Mammary epithelial cell (primary cell): ENCODE measurements at regions not wholly inside any gene's neighbourhood (a gene's known extent, or its start where the extent isn't known, plus 50 kb on each side); places are given as distances from the start of the nearest gene placed in this dataset.

ENCODE experiments used
- CTCF ChIP-seq, 2 donors: IDR thresholded peaks in 1 of 2; conservative IDR thresholded peaks in 1 of 2; 2 replicates each; pipeline ENCODE4 v1.5.1; 2011 to 2012; ENCODE audit warnings: inconsistent platforms in 2 of 2, low read length in 2 of 2, mild to moderate bottlenecking in 2 of 2, control low read depth in 1 of 2, low read depth in 1 of 2; ENCODE audit not compliant: insufficient read depth in 1 of 2; ENCODE audit errors: extremely low read depth in 1 of 2
- EZH2 ChIP-seq: IDR thresholded peaks from 2 replicates; pipeline ENCODE4 v1.6.1; 2012; ENCODE audit warnings: low read length, inconsistent platforms, borderline replicate concordance

- TF ChIP-seq CTCF (conservative IDR thresholded peaks at IDR 0.05 in 1 of 2, IDR thresholded peaks at IDR 0.05 in 1 of 2; ENCODE audit: extremely low read depth in 1 of 2, insufficient read depth in 1 of 2, low read depth in 1 of 2, low read length in 2 of 2): no peak
- no peak for TF ChIP-seq EZH2
Measured at GRCh38 chr12:24021164-24021502, 71.7 kb upstream of the SOX5 start.
